Cardiac muscle cell (in vitro differentiated cells and primary cell): ENCODE measurements at regions not wholly inside any gene's neighbourhood (a gene's known extent, or its start where the extent isn't known, plus 50 kb on each side); places are given as distances from the start of the nearest gene placed in this dataset.
"Not testable (repeated sequence)": the region's sequence is repeated elsewhere in the genome, so short reads cannot be mapped to it uniquely, and the experiment has no call there.

Experiments
- DNase-seq, 2 donors: peaks; one replicate each; pipeline versions ENCODE4 v3.0.0 to v3.0.0-alpha.2; 2010 to 2017; ENCODE audit warnings: low read depth in 1 of 2, low spot score in 1 of 2
- H3K27ac ChIP-seq: fragments of 200-600 bp; sonication (generic); 2 replicates; pipeline ENCODE4 v1.5.1; 2016
- H3K27me3 ChIP-seq: fragments of 200-600 bp; sonication (generic); 2 replicates; pipeline ENCODE4 v1.6.0; 2016; ENCODE audit warnings: control low read depth
- H3K36me3 ChIP-seq: fragments of 200-600 bp; sonication (generic); 2 replicates; pipeline ENCODE4 v1.5.1; 2016; ENCODE audit warnings: control low read depth
- H3K4me1 ChIP-seq: fragments of 200-600 bp; sonication (generic); 2 replicates; pipeline ENCODE4 v1.8.1; 2017; ENCODE audit warnings: low read depth, mild to moderate bottlenecking, mixed run types
- H3K4me3 ChIP-seq: fragments of 200-600 bp; sonication (generic); 2 replicates; pipeline ENCODE4 v1.5.1; 2016; ENCODE audit warnings: mild to moderate bottlenecking
- H3K9me3 ChIP-seq: fragments of 200-600 bp; sonication (generic); 2 replicates; pipeline ENCODE4 v1.5.1; 2017; ENCODE audit warnings: low read depth, mild to moderate bottlenecking, control low read depth
- CTCF ChIP-seq: IDR thresholded peaks from 2 replicates; pipeline ENCODE4 v1.5.1; 2012; ENCODE audit warnings: low read depth, mild to moderate bottlenecking, low read length

GRCh38 chr3:184449161-184449515 is 69.3 kb downstream of the CHRD start:
- no peak overlapping the region for H3K4me3 ChIP-seq

GRCh38 chr3:184450547-184450946 is 70.7 kb downstream of the CHRD start:
- H3K4me1 ChIP-seq = no peaks in the 10 kb centered on the region

More at GRCh38 chr3:184449161-184449515, 69.3 kb downstream of the CHRD start:
- Histone ChIP-seq H3K27me3 (no peaks in the 10 kb centered on the region), H3K27ac (no peak overlapping the region), H3K36me3 (no peaks in the 10 kb centered on the region), H3K4me1 (peaks cover 4% of the 10 kb centered on the region), H3K9me3 (no peaks in the 10 kb centered on the region)
- TF ChIP-seq CTCF = no peak
- no peak for DNase-seq

GRCh38 chr3:184453296-184453695 is 73.4 kb downstream of the CHRD start:
- H3K36me3 ChIP-seq = no peaks in the 10 kb centered on the region
- DNase-seq = no peak
- H3K4me3 ChIP-seq = no peak overlapping the region
- H3K27me3 ChIP-seq = no peaks in the 10 kb centered on the region
- TF ChIP-seq CTCF = no peak
- H3K9me3 ChIP-seq = no peaks in the 10 kb centered on the region
- no peak overlapping the region for H3K27ac ChIP-seq
- no peaks in the 10 kb centered on the region for H3K4me1 ChIP-seq

More at GRCh38 chr3:184450547-184450946, 70.7 kb downstream of the CHRD start:
- no peaks in the 10 kb centered on the region for H3K36me3 ChIP-seq
- no peak for DNase-seq
- H3K27me3 ChIP-seq = no peaks in the 10 kb centered on the region
- TF ChIP-seq CTCF = no peak
- H3K27ac ChIP-seq = no peak overlapping the region
- no peaks in the 10 kb centered on the region for H3K9me3 ChIP-seq
- H3K4me3 ChIP-seq = no peak overlapping the region

- Histone ChIP-seq H3K4me1 (no peaks in the 10 kb centered on the region), H3K27me3 (no peaks in the 10 kb centered on the region), H3K27ac (no peak overlapping the region), H3K36me3 (no peaks in the 10 kb centered on the region), H3K4me3 (no peak overlapping the region), H3K9me3 (no peaks in the 10 kb centered on the region)
- no peak for DNase-seq
- no peak for TF ChIP-seq CTCF
These were observed 76.1 kb downstream of the CHRD start for GRCh38 chr3:184455991-184456390.

- H3K27ac ChIP-seq = no peak overlapping the region
- no peak overlapping the region for H3K4me3 ChIP-seq
- TF ChIP-seq CTCF = no peak
- no peak for DNase-seq
- no peaks in the 10 kb centered on the region for H3K36me3 ChIP-seq
- H3K9me3 ChIP-seq = no peaks in the 10 kb centered on the region
- H3K27me3 ChIP-seq = no peaks in the 10 kb centered on the region
- no peaks in the 10 kb centered on the region for H3K4me1 ChIP-seq
These were observed 76.6 kb downstream of the CHRD start for GRCh38 chr3:184456476-184456875.

- no peak for TF ChIP-seq CTCF
- Histone ChIP-seq H3K36me3 (no peaks in the 10 kb centered on the region), H3K9me3 (no peaks in the 10 kb centered on the region), H3K4me1 (no peaks in the 10 kb centered on the region), H3K27ac (no peak overlapping the region), H3K4me3 (no peak overlapping the region), H3K27me3 (no peaks in the 10 kb centered on the region)
- DNase-seq = no peak
These were observed 77.5 kb downstream of the CHRD start for GRCh38 chr3:184457329-184457728.

- H3K27ac ChIP-seq, H3K36me3 ChIP-seq, H3K27me3 ChIP-seq, H3K4me1 ChIP-seq, H3K9me3 ChIP-seq, H3K4me3 ChIP-seq, DNase-seq: not testable (repeated sequence)
These were observed 78.0 kb downstream of the CHRD start for GRCh38 chr3:184457784-184458377.
